Stimulated activated naive CD8-positive, alpha-beta T cell treated with anti-CD3 and anti-CD28 coated beads, Interleukin-15, Interleukin-2, amounts not matched to agents 100 ng/mL and 50 ng/mL, for 24 hours (primary cell): ENCODE measurements at regions not wholly inside any gene's neighbourhood (a gene's known extent, or its start where the extent isn't known, plus 50 kb on each side); places are given as distances from the start of the nearest gene placed in this dataset.
"Not testable (repeated sequence)": the region's sequence is repeated elsewhere in the genome, so short reads cannot be mapped to it uniquely, and the experiment has no call there.

ENCODE experiments used
- H3K27ac Mint-ChIP-seq: one replicate; pipeline ENCODE4 v1.8.0; 2021; ENCODE audit warnings: mild to moderate bottlenecking, mixed read lengths
- H3K27me3 Mint-ChIP-seq: one replicate; pipeline ENCODE4 v1.8.0; 2021; ENCODE audit warnings: mixed read lengths
- H3K36me3 Mint-ChIP-seq: one replicate; pipeline ENCODE4 v1.8.0; 2021; ENCODE audit warnings: low read depth, mixed read lengths
- H3K4me1 Mint-ChIP-seq: one replicate; pipeline ENCODE4 v1.8.0; 2021; ENCODE audit warnings: low read depth, mixed read lengths
- H3K4me3 Mint-ChIP-seq: one replicate; pipeline ENCODE4 v1.8.0; 2021; ENCODE audit warnings: mild to moderate bottlenecking, mixed read lengths
- H3K9me3 Mint-ChIP-seq: one replicate; pipeline ENCODE4 v1.8.0; 2021; ENCODE audit warnings: mixed read lengths

DNA sequence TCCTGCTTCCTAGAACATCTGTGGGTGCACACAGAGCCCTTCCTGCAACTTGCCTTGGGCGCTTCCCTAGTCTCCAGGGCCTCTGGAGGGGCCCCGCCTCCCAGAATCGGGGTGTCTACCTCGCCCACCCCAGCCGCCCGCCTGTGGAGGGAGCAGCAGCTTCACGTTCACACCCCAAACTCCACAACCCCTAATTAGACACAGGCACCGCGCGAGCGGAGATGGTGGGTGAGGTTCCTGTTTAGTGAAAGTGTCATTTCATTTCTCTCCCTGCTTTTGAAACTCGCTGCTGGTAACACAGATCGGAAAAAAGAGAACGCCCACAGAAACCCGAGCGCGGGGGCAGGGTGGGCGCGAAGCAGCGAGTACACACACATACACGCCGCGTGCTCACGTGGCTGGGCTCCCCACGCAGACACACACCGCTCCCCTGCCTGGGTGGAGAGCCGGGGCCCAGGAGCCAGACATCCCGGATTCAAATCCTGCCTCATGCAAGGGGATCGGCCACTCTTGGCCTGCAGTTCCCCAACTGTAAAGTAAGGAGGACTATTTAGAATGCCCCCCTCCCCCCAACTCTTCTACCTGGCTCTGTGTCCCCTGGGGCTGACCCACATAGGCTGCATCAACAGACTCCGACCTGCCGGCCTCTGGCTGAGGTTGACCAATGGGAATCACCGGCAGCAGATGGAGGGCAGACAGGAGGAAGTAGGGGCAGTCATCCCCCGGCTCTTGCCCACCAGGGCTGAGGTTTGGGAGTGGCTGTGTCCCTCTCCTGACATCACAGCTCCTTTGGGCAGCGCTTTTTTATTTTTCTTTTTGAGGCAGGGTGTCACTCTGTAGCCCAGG is 79.2 kb upstream of the NCOR2 start:
- Mint-ChIP-seq H3K4me3 (peak overlapping the region; percentile 39), H3K4me1 (peaks cover 25% of the 10 kb centered on the region), H3K27me3 (peaks cover 5% of the 10 kb centered on the region), H3K36me3 (peaks cover 6% of the 10 kb centered on the region), H3K27ac (peak overlapping the region; percentile 45), H3K9me3 (peaks cover 19% of the 10 kb centered on the region)

- Mint-ChIP-seq H3K4me1 (peaks cover 25% of the 10 kb centered on the region), H3K36me3 (peaks cover 6% of the 10 kb centered on the region), H3K27me3 (peaks cover 5% of the 10 kb centered on the region), H3K9me3 (peaks cover 19% of the 10 kb centered on the region), H3K4me3 (peak overlapping the region; percentile 39), H3K27ac (no peak overlapping the region)
Observed at GRCh38 chr12:124645530-124646244, 78.3 kb upstream of the NCOR2 start.

GRCh38 chr12:124643768-124644167 is 76.4 kb upstream of the NCOR2 start:
- not testable (repeated sequence) for H3K27me3 Mint-ChIP-seq
- peaks cover 31% of the 10 kb centered on the region for H3K4me1 Mint-ChIP-seq

DNA sequence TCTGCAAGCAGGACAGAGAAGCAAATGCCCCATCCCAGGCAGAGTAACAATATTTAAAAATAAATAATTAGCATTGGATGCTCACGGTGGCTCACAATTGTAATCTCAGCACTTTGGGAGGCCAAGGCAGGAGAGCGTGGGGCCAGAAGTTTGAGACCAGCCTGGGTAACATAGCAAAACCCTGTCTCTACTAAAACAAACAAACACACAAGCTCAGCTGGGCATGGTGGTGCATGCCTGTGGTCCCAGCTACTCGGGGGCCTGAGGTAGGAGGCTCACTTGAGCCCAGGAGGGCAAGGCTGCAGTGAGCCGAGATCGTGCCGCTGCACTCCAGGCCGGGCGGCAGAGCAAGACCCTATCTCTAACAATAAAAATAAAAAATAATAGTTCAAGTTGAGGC is 74.7 kb upstream of the NCOR2 start:
- H3K27ac Mint-ChIP-seq = no peak overlapping the region
- peaks cover 5% of the 10 kb centered on the region for H3K27me3 Mint-ChIP-seq
- peaks cover 26% of the 10 kb centered on the region for H3K4me1 Mint-ChIP-seq
- H3K9me3 Mint-ChIP-seq = no peaks in the 10 kb centered on the region
- H3K36me3 Mint-ChIP-seq = no peaks in the 10 kb centered on the region
- no peak overlapping the region for H3K4me3 Mint-ChIP-seq

More at GRCh38 chr12:124643768-124644167, 76.4 kb upstream of the NCOR2 start:
- H3K27ac Mint-ChIP-seq, H3K36me3 Mint-ChIP-seq, H3K4me3 Mint-ChIP-seq: not testable (repeated sequence)
- H3K9me3 Mint-ChIP-seq = peaks cover 14% of the 10 kb centered on the region

DNA sequence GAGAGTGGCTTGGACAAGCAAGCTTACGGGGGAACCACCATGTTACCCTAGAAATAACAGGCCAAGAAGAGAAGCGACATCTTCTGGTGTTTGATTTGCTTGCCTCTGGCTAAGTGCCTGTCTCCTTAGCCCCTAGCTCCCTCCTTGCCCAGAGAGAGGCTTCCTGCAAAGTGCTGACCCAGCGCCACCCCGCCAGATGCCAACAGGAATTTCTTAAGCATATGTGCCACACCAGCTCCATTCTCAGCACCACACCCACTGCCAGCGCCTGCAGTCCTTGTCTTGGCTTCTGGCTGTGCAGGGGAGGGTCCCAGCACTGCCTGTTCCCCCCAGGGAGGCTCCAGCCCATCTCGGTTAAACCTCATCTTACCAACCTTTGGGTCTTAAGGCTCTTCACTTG is 74.2 kb upstream of the NCOR2 start:
- Mint-ChIP-seq H3K9me3 (no peaks in the 10 kb centered on the region), H3K27me3 (peaks cover 5% of the 10 kb centered on the region), H3K4me1 (peaks cover 23% of the 10 kb centered on the region), H3K4me3 (no peak overlapping the region), H3K36me3 (no peaks in the 10 kb centered on the region), H3K27ac (no peak overlapping the region)

- Mint-ChIP-seq H3K4me1 (peaks cover 23% of the 10 kb centered on the region), H3K27me3 (peaks cover 2% of the 10 kb centered on the region), H3K9me3 (no peaks in the 10 kb centered on the region), H3K4me3 (no peak overlapping the region), H3K27ac (no peak overlapping the region), H3K36me3 (no peaks in the 10 kb centered on the region)
Observed at GRCh38 chr12:124640056-124640455, 72.6 kb upstream of the NCOR2 start.

GRCh38 chr12:124639122-124639806 is 71.9 kb upstream of the NCOR2 start:
- Mint-ChIP-seq H3K9me3 (no peaks in the 10 kb centered on the region), H3K27ac (no peak overlapping the region), H3K4me1 (peaks cover 20% of the 10 kb centered on the region), H3K27me3 (no peaks in the 10 kb centered on the region), H3K36me3 (no peaks in the 10 kb centered on the region), H3K4me3 (no peak overlapping the region)

GRCh38 chr12:124637581-124637981 is 70.2 kb upstream of the NCOR2 start:
- no peaks in the 10 kb centered on the region for H3K27me3 Mint-ChIP-seq
- no peaks in the 10 kb centered on the region for H3K9me3 Mint-ChIP-seq
- H3K4me1 Mint-ChIP-seq = peaks cover 20% of the 10 kb centered on the region
- no peak overlapping the region for H3K27ac Mint-ChIP-seq
- H3K4me3 Mint-ChIP-seq = no peak overlapping the region
- no peaks in the 10 kb centered on the region for H3K36me3 Mint-ChIP-seq

GRCh38 chr12:124637163-124637562 is 69.8 kb upstream of the NCOR2 start:
- Mint-ChIP-seq H3K4me3 (no peak overlapping the region), H3K27ac (no peak overlapping the region), H3K9me3 (no peaks in the 10 kb centered on the region)

DNA sequence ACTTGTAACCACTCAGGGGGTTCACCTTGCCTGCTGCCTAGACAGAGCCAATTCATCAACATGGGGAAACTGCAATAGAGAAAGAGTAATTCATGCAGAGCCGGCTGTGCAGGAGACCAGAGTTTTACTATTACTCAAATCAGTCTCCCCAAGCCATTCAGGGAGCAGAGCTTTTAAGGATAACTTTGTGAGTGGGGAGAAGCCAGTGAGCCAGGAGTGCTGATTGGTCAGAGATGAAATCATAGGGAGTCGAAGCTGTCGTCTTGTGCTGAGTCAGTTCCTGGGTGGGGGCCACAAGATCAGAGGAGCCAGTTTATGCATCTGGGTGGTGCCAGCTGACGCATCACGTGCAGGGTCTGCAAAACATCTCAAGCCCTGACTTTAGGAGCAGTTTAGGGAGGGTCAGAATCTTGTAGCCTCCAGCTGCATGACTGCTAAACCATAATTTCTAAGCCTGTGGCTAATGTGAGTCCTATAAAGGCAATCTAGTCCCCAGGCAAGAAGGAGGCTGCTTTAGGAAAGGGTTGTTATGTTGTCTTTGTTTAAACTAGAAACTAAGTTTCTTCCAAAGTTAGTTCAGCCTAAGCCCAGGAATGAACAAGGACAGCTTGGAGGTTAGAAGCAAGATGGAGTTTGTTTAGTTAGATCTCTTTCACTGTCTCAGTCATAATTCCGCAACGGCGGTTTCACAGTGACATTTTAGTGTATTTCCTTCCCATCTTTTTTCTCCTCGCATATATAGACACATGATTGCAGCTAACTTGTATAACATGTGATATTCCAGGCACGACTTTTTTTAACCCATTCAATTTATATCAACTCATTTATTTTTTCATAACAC is 68.9 kb upstream of the NCOR2 start:
- Mint-ChIP-seq H3K4me1 (peaks cover 20% of the 10 kb centered on the region), H3K27ac (no peak overlapping the region), H3K4me3 (no peak overlapping the region), H3K9me3 (no peaks in the 10 kb centered on the region), H3K36me3 (no peaks in the 10 kb centered on the region), H3K27me3 (no peaks in the 10 kb centered on the region)

More at GRCh38 chr12:124637163-124637562, 69.8 kb upstream of the NCOR2 start:
- Mint-ChIP-seq H3K4me1 (peaks cover 20% of the 10 kb centered on the region), H3K36me3 (no peaks in the 10 kb centered on the region), H3K27me3 (no peaks in the 10 kb centered on the region)

- Mint-ChIP-seq H3K4me1 (peaks cover 19% of the 10 kb centered on the region), H3K9me3 (no peaks in the 10 kb centered on the region), H3K27ac (no peak overlapping the region), H3K4me3 (no peak overlapping the region), H3K36me3 (no peaks in the 10 kb centered on the region), H3K27me3 (no peaks in the 10 kb centered on the region)
Observed at GRCh38 chr12:124635316-124635715, 67.9 kb upstream of the NCOR2 start.

DNA sequence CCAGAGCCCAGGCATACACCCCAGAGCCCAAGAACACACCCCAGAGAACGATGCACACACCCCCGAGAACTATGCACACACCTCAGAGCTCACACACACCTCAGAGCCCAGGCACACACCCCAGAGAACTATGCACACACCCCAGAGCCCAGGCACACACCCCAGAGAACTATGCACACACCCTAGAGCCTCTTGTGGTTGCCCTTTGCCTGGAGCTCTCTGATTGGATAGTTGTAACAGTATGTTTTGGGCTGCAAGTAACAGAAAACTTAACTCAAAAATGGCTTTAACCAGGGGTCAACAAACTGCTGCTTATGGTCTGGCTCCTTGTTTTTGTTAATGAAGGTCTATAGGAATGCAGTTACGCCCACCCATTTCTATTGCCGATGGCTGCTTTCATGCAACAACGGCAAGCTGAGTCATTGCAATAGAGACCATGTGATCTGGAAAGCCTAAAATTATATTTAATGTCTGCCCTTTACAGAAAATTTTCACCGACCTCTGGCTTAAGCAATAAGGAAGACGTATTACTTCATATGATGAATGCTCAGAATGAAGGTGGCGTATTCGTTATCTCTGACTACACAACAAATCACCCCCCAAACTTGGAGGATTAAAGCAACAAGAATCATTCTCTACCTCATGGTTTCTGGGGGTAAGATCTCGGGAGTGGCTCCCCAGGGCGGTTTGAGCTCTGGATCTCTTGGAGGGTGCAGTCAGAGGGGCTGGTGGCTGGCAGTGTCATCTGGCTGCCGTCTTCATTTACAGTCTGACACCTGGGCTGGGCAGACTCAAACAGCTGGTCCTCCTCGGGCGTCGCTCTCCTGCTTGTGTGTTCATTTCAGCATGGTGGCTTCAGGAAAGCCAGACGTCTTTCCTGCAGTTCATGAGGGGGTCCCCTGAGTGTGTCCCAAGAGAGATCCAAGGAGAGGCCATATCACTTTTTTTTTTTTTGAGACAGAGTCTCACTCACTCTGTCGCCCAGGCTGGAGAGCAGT is 66.3 kb upstream of the NCOR2 start:
- no peaks in the 10 kb centered on the region for H3K9me3 Mint-ChIP-seq
- H3K36me3 Mint-ChIP-seq = no peaks in the 10 kb centered on the region
- peaks cover 14% of the 10 kb centered on the region for H3K4me1 Mint-ChIP-seq
- no peak overlapping the region for H3K27ac Mint-ChIP-seq
- no peak overlapping the region for H3K4me3 Mint-ChIP-seq
- no peaks in the 10 kb centered on the region for H3K27me3 Mint-ChIP-seq

DNA sequence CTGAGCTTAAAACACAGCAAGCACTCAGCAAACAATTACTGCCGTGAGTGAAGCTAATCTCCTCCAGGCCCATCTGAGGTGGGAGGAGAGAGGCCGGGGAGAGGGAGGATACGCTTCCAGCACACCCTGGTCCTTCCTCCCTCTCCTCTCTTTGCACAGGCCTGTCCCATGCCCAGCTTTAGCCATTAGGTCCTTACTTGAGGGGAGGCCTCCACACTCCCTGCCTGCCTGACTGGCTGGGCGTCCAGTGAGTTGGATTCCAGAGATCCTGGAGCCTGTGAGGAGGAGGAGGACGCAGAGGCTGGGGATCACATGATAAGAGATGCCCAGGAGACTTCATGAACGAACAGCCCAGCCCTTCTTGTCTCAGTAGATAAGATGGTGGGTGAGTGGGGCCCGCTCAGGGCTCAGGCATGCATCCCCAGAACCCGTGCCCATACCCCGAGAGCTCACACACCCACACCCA is 65.1 kb upstream of the NCOR2 start:
- Mint-ChIP-seq H3K27ac (no peak overlapping the region), H3K27me3 (no peaks in the 10 kb centered on the region), H3K9me3 (no peaks in the 10 kb centered on the region), H3K4me3 (no peak overlapping the region), H3K4me1 (peaks cover 14% of the 10 kb centered on the region), H3K36me3 (no peaks in the 10 kb centered on the region)
